ENCODE measurements at regions not wholly inside any gene's neighbourhood (a gene's known extent, or its start where the extent isn't known, plus 50 kb on each side); places are given as distances from the start of the nearest gene placed in this dataset.
"Not testable (repeated sequence)": the region's sequence is repeated elsewhere in the genome, so short reads cannot be mapped to it uniquely, and the experiment has no call there.

GRCh38 chr4:130035391-130035790, 939.4 kb downstream of the C4orf33 start:
- Histone ChIP-seq H4K5ac (ENCODE audit: low read depth, low read length) (no peak overlapping the region), H3K56ac (ENCODE audit: extremely low read depth, insufficient read depth, low read length) (no peak overlapping the region), H4K8ac (ENCODE audit: low read depth in 2 of 2, low read length in 2 of 2) (no peak overlapping the region), H3K4me3 (ENCODE audit: insufficient read depth, low read depth, low read length) (no peak overlapping the region), H3K14ac (replicated peaks; ENCODE audit: low read depth, low read length) (no peak overlapping the region), H2BK20ac (ENCODE audit: low read depth, low read length) (no peak overlapping the region), H3K27ac (ENCODE audit: insufficient read depth, low read length) (no peak overlapping the region), H2BK120ac (ENCODE audit: low read depth, low read length) (no peak overlapping the region), H3K4me1 (ENCODE audit: control insufficient read depth, insufficient read depth, low read length) (no peaks in the 10 kb centered on the region), H3K9me3 (ENCODE audit: control insufficient read depth, insufficient read depth, low read length) (peaks cover 7% of the 10 kb centered on the region; the same call in 1 of the 2 replicates), H4K20me1 (ENCODE audit: insufficient read depth, low read length) (no peaks in the 10 kb centered on the region), H3K18ac (ENCODE audit: low read depth, low read length) (no peak overlapping the region), H3K4me2 (ENCODE audit: low read depth, low read length) (no peak overlapping the region), H2AK9ac (replicated peaks; ENCODE audit: low read depth, low read length, poor library complexity) (no peak overlapping the region), H3K23ac (ENCODE audit: low read depth, low read length) (no peak overlapping the region), H2BK15ac (ENCODE audit: low read depth, low read length) (no peak overlapping the region), H2AFZ (replicated peaks; ENCODE audit: low read length, poor library complexity) (no peak overlapping the region), H2BK5ac (ENCODE audit: low read depth, low read length, poor library complexity, severe bottlenecking) (no peak overlapping the region), H4K91ac (ENCODE audit: insufficient read depth, low read depth, low read length) (no peak overlapping the region), H3K36me3 (ENCODE audit: control insufficient read depth, insufficient read depth, low read length) (no peaks in the 10 kb centered on the region), H2AK5ac (ENCODE audit: low read depth, low read length) (no peak overlapping the region), H3K9me1 (ENCODE audit: insufficient read depth, low read length) (no peaks in the 10 kb centered on the region), H3K27me3 (ENCODE audit: control insufficient read depth, insufficient read depth, low read length) (no peaks in the 10 kb centered on the region), H3K4ac (ENCODE audit: low read depth, low read length) (no peak overlapping the region), H3K9ac (ENCODE audit: low read depth, low read length) (no peak overlapping the region), H3K79me1 (ENCODE audit: low read depth in 1 of 2, low read length in 2 of 2) (no peaks in the 10 kb centered on the region)
- no TSS peak for BruUV-seq (replicated peaks)
- ATAC-seq (ENCODE audit: low read depth) (no peak), DNase-seq (no peak)
- intact Hi-C loops (cut with micrococcal nuclease), result no loop called here
- no CpG with 5 or more reads among the region's 1 CpG for WGBS, 2 experiments (ENCODE audit: extremely low coverage in 2 of 2, insufficient read length in 1 of 2)
- in situ Hi-C loops (cut with MboI; ENCODE audit: low sequenced_read_pairs), result no loop called here
- ChIA-PET CTCF (no interaction called here), POLR2A (ENCODE audit: unreplicated experiment) (no interaction called here)
- TF ChIP-seq CTCF (conservative IDR thresholded peaks at IDR 0.05; ENCODE audit: low read depth, low read length), result no peak
- dilution Hi-C loops (cut with HindIII; ENCODE audit: low sequenced_read_pairs, unreplicated experiment), result no loop called here

GRCh38 chr4:130037866-130038265, 941.9 kb downstream of the C4orf33 start:
- 79% methylated on average over 7 of the region's 13 CpGs; no CpG with 5 or more reads in 1 of the 2 experiments for WGBS, 2 experiments (ENCODE audit: extremely low coverage in 2 of 2, insufficient read length in 1 of 2)
- in situ Hi-C loops (cut with MboI; ENCODE audit: low sequenced_read_pairs); POLR2A ChIA-PET (ENCODE audit: unreplicated experiment); H3K9me3 ChIP-seq (ENCODE audit: control insufficient read depth, insufficient read depth, low read length); H3K27ac ChIP-seq (ENCODE audit: insufficient read depth, low read length); H3K9me1 ChIP-seq (ENCODE audit: insufficient read depth, low read length); H4K5ac ChIP-seq (ENCODE audit: low read depth, low read length); H2BK5ac ChIP-seq (ENCODE audit: low read depth, low read length, poor library complexity, severe bottlenecking); H2BK15ac ChIP-seq (ENCODE audit: low read depth, low read length); H2BK120ac ChIP-seq (ENCODE audit: low read depth, low read length); intact Hi-C loops (cut with micrococcal nuclease); H2AK9ac ChIP-seq (replicated peaks; ENCODE audit: low read depth, low read length, poor library complexity); H3K14ac ChIP-seq (replicated peaks; ENCODE audit: low read depth, low read length); H3K18ac ChIP-seq (ENCODE audit: low read depth, low read length); H3K4ac ChIP-seq (ENCODE audit: low read depth, low read length); H3K27me3 ChIP-seq (ENCODE audit: control insufficient read depth, insufficient read depth, low read length); H4K8ac ChIP-seq (ENCODE audit: low read depth in 2 of 2, low read length in 2 of 2); H4K20me1 ChIP-seq (ENCODE audit: insufficient read depth, low read length); H3K4me3 ChIP-seq (ENCODE audit: insufficient read depth, low read depth, low read length); CTCF ChIA-PET; ATAC-seq (ENCODE audit: low read depth); H3K36me3 ChIP-seq (ENCODE audit: control insufficient read depth, insufficient read depth, low read length); H3K9ac ChIP-seq (ENCODE audit: low read depth, low read length); DNase-seq; BruUV-seq (replicated peaks); H3K56ac ChIP-seq (ENCODE audit: extremely low read depth, insufficient read depth, low read length); H2AK5ac ChIP-seq (ENCODE audit: low read depth, low read length); dilution Hi-C loops (cut with HindIII; ENCODE audit: low sequenced_read_pairs, unreplicated experiment); H4K91ac ChIP-seq (ENCODE audit: insufficient read depth, low read depth, low read length); H3K4me2 ChIP-seq (ENCODE audit: low read depth, low read length); H2BK20ac ChIP-seq (ENCODE audit: low read depth, low read length); H2AFZ ChIP-seq (replicated peaks; ENCODE audit: low read length, poor library complexity); H3K79me1 ChIP-seq (ENCODE audit: low read depth in 1 of 2, low read length in 2 of 2); H3K4me1 ChIP-seq (ENCODE audit: control insufficient read depth, insufficient read depth, low read length); H3K23ac ChIP-seq (ENCODE audit: low read depth, low read length): not testable (repeated sequence)

All from IMR-90 (cell line).